Ectodermal cell (in vitro differentiated cells): ENCODE measurements at regions not wholly inside any gene's neighbourhood (a gene's known extent, or its start where the extent isn't known, plus 50 kb on each side); places are given as distances from the start of the nearest gene placed in this dataset.
"Not testable (repeated sequence)": the region's sequence is repeated elsewhere in the genome, so short reads cannot be mapped to it uniquely, and the experiment has no call there.

Experiments used
- H3K27ac ChIP-seq: 2 replicates; pipeline ENCODE4 v1.7.0; 2013; ENCODE audit warnings: mild to moderate bottlenecking, low read depth, low read length; ENCODE audit not compliant: insufficient read depth, poor library complexity, severe bottlenecking
- H3K27me3 ChIP-seq: 2 replicates; pipeline ENCODE4 v1.7.0; 2013; ENCODE audit warnings: mild to moderate bottlenecking, low read length; ENCODE audit not compliant: insufficient read depth, control insufficient read depth, poor library complexity, severe bottlenecking
- H3K36me3 ChIP-seq: one replicate; pipeline ENCODE4 v1.7.0; 2013; ENCODE audit warnings: low read length; ENCODE audit not compliant: control insufficient read depth, insufficient read depth
- H3K4me1 ChIP-seq: one replicate; pipeline ENCODE4 v1.7.0; 2013; ENCODE audit warnings: low read length; ENCODE audit not compliant: control insufficient read depth, insufficient read depth
- H3K4me3 ChIP-seq: 2 replicates; pipeline ENCODE4 v1.7.0; 2013; ENCODE audit warnings: low read depth, low read length, control low read depth; ENCODE audit not compliant: insufficient read depth
- H3K9me3 ChIP-seq: 2 replicates; pipeline ENCODE4 v1.7.0; 2013; ENCODE audit warnings: mild to moderate bottlenecking, low read length, moderate library complexity; ENCODE audit not compliant: control insufficient read depth
- WGBS, 2 experiments: methylation state at CpG; one replicate each; pipeline ENCODE4 v1.1.7; 2013; ENCODE audit warnings: missing lambda C conversion rate in 2 of 2; 5-methylcytosine and 5-hydroxymethylcytosine counted together

DNA sequence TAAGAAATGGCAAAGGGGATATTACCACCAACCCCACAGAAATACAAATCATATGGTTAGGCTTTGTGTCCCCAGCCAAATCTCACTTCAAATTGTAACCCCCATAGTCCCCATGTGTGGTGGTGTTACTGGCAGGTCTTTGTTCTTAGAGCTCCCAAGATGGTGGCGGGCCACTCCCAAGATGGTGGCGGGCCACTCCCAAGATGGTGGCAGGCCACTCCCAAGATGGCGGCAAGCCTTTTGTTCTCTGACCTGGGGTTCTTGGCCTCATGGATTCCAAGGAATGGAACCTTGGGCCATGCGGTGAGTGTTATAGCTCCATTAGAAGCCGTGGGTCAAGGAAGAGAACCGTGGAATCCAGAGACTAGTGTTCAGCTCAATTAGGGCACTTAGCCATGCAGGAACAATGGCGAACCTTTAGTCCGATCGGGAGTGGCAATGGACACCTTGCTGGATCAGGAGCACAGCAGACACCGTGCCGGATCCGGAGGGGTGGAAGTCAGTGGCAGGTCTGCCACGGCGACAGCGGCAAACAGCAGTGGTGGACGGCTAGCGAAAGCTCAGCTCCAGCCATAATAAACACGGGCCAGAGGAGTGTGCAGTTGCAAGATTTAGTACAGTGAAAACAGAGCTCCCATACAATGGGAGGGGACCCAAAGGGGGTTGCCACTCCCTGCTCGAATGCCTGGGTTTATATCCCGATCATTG lies 949.9 kb upstream of the NCAM2 start:
- H3K4me3 ChIP-seq, H3K27ac ChIP-seq, H3K27me3 ChIP-seq, H3K9me3 ChIP-seq, H3K4me1 ChIP-seq, H3K36me3 ChIP-seq: not testable (repeated sequence)
- WGBS, 2 experiments: 94 to 95% methylated on average over 20 of the region's 20 CpGs

DNA sequence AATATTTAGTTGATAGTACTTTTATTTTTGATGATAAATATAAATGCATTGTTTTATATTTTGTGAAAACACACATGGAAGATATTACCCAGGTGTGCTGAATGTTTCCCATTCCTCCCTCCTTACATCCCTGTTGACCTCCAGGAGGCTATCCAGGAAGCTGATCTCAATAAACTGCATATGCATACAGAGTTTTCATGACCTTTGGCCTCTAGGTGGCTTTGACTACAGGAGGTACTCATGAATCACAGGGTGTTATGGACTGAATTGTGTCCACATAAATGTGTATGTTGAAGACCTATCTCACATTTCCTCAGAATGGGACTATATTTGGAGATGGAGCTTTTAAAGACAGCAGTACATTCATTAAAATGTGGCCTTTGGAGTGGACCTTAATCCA lies 914.9 kb upstream of the NCAM2 start:
- no peaks in the 10 kb centered on the region for H3K9me3 ChIP-seq
- no peaks in the 10 kb centered on the region for H3K36me3 ChIP-seq
- H3K27me3 ChIP-seq: no peaks in the 10 kb centered on the region
- H3K27ac ChIP-seq: no peak overlapping the region
- no peaks in the 10 kb centered on the region for H3K4me1 ChIP-seq
- no peak overlapping the region for H3K4me3 ChIP-seq

DNA sequence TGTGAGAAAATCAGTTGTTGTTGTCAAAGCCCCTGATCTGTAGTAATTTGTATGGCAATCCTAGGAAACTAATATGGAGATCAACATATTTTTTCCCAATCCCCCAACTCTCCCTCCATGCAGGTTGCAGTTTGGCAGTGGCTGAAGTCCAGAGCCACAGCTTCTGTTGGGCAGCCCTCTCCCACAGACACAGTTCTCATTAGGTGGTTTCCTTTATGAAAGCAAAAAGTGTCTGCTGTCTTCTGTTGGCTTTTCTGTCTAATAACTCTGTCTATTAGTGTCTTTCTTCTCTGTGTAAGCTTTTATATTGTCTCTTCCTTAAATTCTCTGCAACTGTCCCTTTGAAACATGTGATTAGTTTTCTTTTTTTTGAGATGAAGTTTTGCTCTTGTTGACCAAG lies 914.3 kb upstream of the NCAM2 start:
- H3K27ac ChIP-seq: no peak overlapping the region
- H3K4me3 ChIP-seq: no peak overlapping the region
- no peaks in the 10 kb centered on the region for H3K36me3 ChIP-seq
- no peaks in the 10 kb centered on the region for H3K27me3 ChIP-seq
- no peaks in the 10 kb centered on the region for H3K9me3 ChIP-seq
- H3K4me1 ChIP-seq: no peaks in the 10 kb centered on the region

DNA sequence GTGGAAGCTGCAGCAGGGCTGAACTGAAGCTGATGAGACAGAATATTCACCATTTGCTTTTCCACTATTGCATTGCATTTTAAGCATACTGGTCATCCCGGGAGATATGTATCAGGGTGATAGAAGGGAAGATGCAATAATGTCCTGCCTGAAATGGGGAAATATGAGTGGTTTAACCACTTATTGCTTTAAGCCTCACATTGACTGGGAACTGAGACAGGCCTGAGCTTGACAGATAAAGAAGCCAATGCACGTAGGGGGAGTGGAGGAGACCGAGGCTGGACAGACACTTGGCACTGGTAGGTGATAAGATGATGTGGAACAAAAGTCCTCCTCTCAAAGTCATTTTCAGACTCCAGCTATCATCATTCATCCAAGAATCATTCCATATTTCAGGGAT lies 911.7 kb upstream of the NCAM2 start:
- Histone ChIP-seq H3K4me1 (no peaks in the 10 kb centered on the region), H3K9me3 (no peaks in the 10 kb centered on the region), H3K4me3 (no peak overlapping the region), H3K36me3 (no peaks in the 10 kb centered on the region), H3K27me3 (no peaks in the 10 kb centered on the region), H3K27ac (no peak overlapping the region)
- WGBS, 2 experiments: 91 to 97% methylated on average over 3 of the region's 3 CpGs

DNA sequence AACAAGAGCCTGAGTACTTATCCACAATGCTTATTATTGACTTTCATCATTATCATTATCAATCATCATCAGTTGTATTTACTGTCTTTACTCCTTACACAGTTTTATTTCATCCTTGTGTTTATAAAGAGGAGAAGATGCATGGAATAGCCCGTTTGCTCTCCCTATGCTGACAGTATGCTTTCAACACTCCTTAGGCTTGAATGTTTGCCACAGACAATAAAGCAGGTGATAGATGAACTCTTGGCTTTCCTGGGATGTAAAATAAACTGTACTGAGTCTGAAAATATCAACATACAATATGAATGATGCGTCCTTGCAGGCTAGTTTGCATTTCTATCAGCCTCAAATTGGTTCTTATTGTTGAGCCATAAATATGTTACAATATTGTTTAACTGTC lies 891.8 kb upstream of the NCAM2 start:
- Histone ChIP-seq H3K27me3 (no peaks in the 10 kb centered on the region), H3K9me3 (no peaks in the 10 kb centered on the region), H3K4me3 (no peak overlapping the region), H3K4me1 (no peaks in the 10 kb centered on the region), H3K27ac (no peak overlapping the region), H3K36me3 (no peaks in the 10 kb centered on the region)
- WGBS, 2 experiments: 88 to 94% methylated on average over 1 to 2 of the region's 2 CpGs

DNA sequence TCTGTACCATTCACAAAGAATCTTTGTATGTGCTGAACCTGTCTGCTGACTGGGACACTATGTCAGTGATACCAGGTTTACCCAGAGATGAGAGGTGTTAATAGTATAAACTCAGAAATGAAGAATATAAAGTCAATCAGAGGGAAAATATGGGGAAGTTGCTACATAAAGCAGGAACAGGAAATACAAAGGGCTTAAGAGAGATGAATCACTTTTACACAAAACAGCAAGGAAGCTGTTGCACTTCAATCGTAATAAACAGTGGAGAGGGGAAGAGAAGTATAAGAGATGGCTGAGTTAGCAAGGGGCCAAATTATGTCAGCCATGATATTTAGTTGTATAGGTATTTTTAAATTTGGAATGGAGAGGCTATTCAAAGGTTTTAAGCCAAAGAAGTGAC lies 890.2 kb upstream of the NCAM2 start:
- H3K27ac ChIP-seq: no peak overlapping the region
- H3K27me3 ChIP-seq: no peaks in the 10 kb centered on the region
- no peaks in the 10 kb centered on the region for H3K4me1 ChIP-seq
- no peaks in the 10 kb centered on the region for H3K9me3 ChIP-seq
- WGBS, 2 experiments: 89 to 94% methylated on average over 1 of the region's 1 CpG
- H3K36me3 ChIP-seq: no peaks in the 10 kb centered on the region
- no peak overlapping the region for H3K4me3 ChIP-seq

DNA sequence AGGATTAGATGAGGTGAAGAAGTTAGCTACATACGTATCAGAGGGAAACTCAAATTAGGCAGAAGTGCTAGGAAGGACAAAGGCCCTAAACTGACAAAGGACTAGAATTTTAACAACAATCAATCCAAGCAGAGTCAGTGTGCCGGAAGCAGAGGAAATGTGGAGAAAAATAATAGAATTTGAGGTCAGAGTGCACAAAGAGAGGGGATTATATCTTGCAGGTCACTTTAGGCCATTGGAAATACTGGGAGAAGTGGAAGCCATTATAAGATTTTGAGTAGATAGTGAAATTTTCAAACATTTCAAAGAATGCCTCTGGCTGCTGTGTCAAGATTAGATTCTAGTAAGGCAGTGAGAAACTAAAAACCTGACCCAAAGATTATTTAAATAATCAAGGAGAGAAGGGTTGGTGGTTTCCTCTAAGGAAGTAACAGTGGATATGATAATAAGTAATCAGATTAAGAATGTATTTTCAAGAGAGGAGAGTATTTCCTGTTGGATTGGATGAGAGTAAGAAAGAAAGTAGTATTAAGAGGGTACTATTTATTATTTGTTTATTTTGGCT lies 889.2 kb upstream of the NCAM2 start:
- H3K4me3 ChIP-seq: no peak overlapping the region
- WGBS, 2 experiments: 50 to 67% methylated on average over 2 of the region's 2 CpGs
- no peaks in the 10 kb centered on the region for H3K36me3 ChIP-seq
- H3K27me3 ChIP-seq: no peaks in the 10 kb centered on the region
- H3K27ac ChIP-seq: no peak overlapping the region
- H3K9me3 ChIP-seq: no peaks in the 10 kb centered on the region
- no peaks in the 10 kb centered on the region for H3K4me1 ChIP-seq

DNA sequence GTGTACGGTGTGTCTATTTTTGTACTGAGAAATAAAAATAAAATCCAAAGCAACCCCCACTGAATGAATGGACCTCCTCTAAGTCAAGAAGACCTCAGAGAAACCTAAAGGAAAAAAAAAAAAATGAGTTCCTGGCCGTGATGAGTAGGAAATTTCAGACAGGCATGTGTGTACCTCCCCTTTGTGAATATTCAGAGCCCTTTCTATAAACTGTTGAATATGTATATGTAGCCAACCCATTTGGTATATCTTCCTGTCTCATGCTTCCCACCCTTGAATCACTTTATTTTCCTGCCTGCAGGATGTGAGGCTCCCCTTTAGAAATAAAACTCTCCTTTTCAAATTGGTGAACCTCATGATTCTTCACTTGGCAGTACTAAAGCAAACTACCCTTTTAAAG lies 887.8 kb upstream of the NCAM2 start:
- no peak overlapping the region for H3K27ac ChIP-seq
- no peaks in the 10 kb centered on the region for H3K4me1 ChIP-seq
- no peak overlapping the region for H3K4me3 ChIP-seq
- H3K27me3 ChIP-seq: no peaks in the 10 kb centered on the region
- no peaks in the 10 kb centered on the region for H3K36me3 ChIP-seq
- 62% methylated on average over 1 of the region's 2 CpGs; no CpG with 5 or more reads in 1 of the 2 experiments for WGBS, 2 experiments
- no peaks in the 10 kb centered on the region for H3K9me3 ChIP-seq

DNA sequence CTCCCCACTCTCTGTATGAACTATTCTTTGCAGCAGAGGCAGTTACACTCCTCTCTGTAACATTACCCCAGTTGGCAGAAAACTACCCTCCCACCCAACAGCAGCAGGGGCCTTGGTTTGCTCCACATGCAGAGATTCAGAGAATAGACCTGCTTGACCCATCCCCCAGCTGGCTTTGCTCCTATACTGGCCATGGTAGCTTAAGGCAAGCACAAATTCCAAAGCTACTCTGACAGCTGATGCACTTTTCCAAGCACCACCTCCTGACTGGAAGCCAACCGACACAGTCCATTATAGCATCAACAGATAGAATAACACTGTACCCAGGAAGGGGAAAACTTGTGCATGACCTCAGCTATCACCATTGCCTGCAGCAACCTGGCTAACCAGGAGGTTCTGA lies 846.5 kb upstream of the NCAM2 start:
- WGBS, 2 experiments: 85 to 95% methylated on average over 1 of the region's 1 CpG

DNA sequence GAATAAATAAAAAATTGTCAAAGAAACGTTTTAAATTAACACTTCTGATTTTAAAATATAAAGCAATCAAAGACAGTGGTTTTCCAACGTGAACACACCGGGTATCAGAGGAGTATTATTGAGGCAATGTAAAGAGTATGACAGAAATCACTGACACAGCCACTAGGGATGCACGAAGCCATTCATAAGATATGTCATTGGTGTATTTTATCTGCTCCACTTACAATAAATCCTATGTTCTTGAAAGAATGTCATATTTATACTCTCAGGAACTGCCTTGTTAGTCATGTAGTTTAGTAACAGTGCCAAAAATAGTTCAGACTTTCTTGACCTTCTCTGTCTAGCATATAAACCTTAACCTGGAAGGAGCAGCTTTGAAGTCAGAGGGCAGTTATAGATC lies 835.0 kb upstream of the NCAM2 start:
- no peaks in the 10 kb centered on the region for H3K36me3 ChIP-seq
- no peak overlapping the region for H3K4me3 ChIP-seq
- no peaks in the 10 kb centered on the region for H3K9me3 ChIP-seq
- H3K27ac ChIP-seq: no peak overlapping the region
- WGBS, 2 experiments: 83% methylated on average over 4 of the region's 4 CpGs; no CpG with 5 or more reads in 1 of the 2 experiments
- no peaks in the 10 kb centered on the region for H3K4me1 ChIP-seq
- H3K27me3 ChIP-seq: no peaks in the 10 kb centered on the region

More for the DNA sequence above, 846.5 kb upstream of the NCAM2 start:
- Histone ChIP-seq H3K27me3 (no peaks in the 10 kb centered on the region), H3K9me3 (no peaks in the 10 kb centered on the region), H3K36me3 (no peaks in the 10 kb centered on the region), H3K4me3 (no peak overlapping the region), H3K4me1 (no peaks in the 10 kb centered on the region), H3K27ac (no peak overlapping the region)
